ENCODE measurements at regions not wholly inside any gene's neighbourhood (a gene's known extent, or its start where the extent isn't known, plus 50 kb on each side); places are given as distances from the start of the nearest gene placed in this dataset.

DNA sequence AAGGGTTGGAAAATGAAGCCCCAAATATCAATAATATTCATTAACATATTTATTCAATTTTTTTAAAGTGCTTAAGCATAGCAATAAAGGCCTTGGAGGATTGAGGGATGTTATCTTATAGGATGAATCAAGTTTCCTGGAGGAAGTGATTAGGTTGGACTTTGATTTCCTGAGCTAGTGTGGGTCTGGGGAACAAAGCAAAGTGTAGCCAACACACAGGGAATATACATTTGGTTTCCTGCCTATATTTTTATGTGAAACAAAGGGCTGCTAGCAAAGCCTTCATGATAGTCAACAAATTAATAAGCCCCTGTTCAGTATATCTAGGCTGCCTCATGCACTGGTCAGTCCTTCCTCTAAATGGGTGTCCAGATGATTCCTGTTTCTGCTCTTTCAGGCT, 261.1 kb upstream of the IL12A start:
- in situ Hi-C loops (cut with HindIII; ENCODE audit: low sequenced_read_pairs), result no loop called here
- TF ChIP-seq, protein P1, sequence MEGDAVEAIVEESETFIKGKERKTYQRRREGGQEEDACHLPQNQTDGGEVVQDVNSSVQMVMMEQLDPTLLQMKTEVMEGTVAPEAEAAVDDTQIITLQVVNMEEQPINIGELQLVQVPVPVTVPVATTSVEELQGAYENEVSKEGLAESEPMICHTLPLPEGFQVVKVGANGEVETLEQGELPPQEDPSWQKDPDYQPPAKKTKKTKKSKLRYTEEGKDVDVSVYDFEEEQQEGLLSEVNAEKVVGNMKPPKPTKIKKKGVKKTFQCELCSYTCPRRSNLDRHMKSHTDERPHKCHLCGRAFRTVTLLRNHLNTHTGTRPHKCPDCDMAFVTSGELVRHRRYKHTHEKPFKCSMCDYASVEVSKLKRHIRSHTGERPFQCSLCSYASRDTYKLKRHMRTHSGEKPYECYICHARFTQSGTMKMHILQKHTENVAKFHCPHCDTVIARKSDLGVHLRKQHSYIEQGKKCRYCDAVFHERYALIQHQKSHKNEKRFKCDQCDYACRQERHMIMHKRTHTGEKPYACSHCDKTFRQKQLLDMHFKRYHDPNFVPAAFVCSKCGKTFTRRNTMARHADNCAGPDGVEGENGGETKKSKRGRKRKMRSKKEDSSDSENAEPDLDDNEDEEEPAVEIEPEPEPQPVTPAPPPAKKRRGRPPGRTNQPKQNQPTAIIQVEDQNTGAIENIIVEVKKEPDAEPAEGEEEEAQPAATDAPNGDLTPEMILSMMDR (IDR thresholded peaks at IDR 0.05; ENCODE audit: low read depth, low read length), result no peak
- DNase-seq (ENCODE audit: low read depth, low spot score), result no peak
- H3K4me3 ChIP-seq (ENCODE audit: low read depth, low read length), result no peak overlapping the region

DNA sequence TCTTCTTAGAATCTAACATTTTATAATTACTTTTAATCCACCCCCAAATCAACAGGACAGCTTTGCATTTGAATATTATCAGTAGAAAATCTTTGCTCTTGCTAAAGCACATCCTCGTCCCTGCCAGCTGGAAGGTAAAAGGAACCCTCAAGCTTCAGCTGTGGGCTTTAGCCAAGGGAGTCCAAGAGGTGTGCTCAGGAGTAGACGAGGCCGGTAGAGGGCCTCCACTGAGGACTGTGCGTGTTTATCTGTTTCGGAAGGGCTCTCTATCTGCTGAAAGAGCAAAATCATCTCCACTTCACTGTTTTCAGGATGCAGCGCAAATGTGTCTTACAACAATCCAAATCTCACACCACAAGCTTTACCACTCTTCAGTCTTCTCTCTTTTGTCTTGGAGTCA, 257.4 kb upstream of the IL12A start:
- TF ChIP-seq, protein P1 (IDR thresholded peaks at IDR 0.05; ENCODE audit: low read depth, low read length), result no peak
- no peak overlapping the region for H3K4me3 ChIP-seq (ENCODE audit: low read depth, low read length)
- no peak for DNase-seq (ENCODE audit: low read depth, low spot score)
- in situ Hi-C loops (cut with HindIII; ENCODE audit: low sequenced_read_pairs), result no loop called here

DNA sequence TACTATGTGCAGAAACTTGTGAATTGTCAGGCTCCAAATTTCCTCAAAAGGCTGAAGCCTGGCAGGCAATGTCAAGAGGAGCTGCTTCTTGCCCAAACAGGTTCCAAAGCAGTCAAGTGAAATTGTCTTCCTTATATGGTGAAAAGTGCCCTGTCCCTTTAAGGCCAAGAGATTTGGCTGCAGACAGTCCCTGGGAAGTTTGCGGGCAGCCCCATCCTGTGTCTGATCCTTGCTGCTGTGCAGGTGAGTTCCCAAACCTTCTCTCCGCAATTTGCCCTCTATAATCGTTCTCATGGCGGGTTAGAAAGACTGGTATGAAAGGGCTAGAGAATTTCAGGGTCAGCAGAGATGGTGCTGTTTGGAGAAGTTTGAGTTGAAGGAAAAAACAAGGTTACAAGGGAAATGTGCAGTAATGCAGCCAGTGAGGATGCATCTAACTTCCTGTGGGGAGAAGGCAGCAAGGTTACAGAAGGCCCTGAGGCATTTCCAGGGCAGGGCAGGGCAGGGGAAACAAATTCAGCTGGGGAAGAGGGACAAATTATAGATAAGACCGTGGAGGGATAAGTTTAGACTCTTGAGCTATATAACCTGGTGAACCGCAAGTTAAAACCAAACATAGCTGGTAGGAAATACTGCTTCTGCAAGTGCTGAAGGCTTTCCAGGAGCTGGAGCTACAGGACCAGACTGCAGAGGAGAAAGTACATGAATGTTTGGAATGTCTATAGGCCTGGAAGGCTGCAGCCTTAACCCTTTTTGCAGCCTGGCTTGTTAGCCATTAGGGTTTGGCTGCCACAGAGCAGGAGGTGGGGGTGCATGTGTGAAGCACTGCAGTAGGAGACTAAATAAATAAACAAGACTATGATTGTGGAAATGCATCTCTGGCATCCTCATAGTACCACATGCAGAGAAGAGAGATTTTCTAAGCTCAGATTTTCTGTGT, 256.2 kb upstream of the IL12A start:
- in situ Hi-C loops (cut with HindIII; ENCODE audit: low sequenced_read_pairs), result no loop called here
- H3K4me3 ChIP-seq (ENCODE audit: low read depth, low read length), result no peak overlapping the region
- TF ChIP-seq, protein P1 (IDR thresholded peaks at IDR 0.05; ENCODE audit: low read depth, low read length), result peak; percentile 18
- DNase-seq (ENCODE audit: low read depth, low spot score), result peak; percentile 89

DNA sequence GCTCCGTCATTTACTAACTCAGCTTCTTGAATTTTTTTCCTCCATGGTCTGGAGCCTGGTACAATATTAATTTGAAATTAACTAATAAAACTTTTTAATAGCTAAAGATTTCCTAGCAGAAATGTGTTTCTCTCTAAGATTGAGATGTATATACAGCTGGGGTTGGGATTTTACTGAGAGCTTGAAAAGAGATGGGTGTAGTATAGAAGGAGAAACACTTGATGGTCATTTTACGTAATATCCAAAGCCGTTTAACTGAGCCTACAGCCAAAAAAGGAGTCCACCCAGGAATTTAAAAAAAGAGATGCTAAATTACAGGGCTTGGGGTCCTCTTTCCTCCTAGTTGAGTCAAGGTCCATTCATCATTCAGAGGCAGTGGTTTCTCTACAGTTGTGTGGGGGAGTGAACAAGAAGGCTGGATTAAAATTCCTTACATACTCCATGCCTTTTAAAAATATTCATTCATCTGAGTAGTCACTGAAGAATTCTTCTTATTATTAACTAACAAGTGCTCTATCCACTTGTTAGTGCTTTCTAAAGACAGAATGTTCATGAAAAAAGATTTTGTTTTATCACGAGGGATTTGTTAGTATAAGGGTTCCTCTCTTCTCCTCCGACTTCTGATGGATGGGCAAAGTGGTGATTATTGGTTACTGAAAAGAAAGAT, 255.3 kb upstream of the IL12A start:
- TF ChIP-seq, protein P1 (IDR thresholded peaks at IDR 0.05; ENCODE audit: low read depth, low read length), result no peak
- H3K4me3 ChIP-seq (ENCODE audit: low read depth, low read length), result no peak overlapping the region
- peak; percentile 78 for DNase-seq (ENCODE audit: low read depth, low spot score)
- in situ Hi-C loops (cut with HindIII; ENCODE audit: low sequenced_read_pairs), result no loop called here

DNA sequence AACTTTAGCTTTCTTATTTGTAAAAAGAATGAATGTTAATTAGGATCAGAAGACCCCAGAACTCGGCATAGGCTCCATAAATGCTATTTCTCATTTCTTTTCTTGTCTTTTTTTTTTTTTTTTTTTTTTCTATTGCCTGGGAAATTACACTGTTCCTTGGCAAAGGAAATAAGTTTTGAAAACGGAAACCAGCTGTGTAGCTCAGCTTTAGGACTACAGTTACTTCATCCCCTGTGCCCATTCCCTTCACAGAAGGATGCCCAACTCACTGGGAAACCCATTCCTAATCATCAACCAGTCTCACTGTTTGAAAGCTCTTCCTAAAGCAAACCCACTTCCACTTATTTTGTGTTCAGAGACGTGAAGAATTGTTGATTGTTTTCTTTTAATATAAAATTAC, 254.0 kb upstream of the IL12A start:
- TF ChIP-seq, protein P1 (IDR thresholded peaks at IDR 0.05; ENCODE audit: low read depth, low read length), result no peak
- no peak overlapping the region for H3K4me3 ChIP-seq (ENCODE audit: low read depth, low read length)
- in situ Hi-C loops (cut with HindIII; ENCODE audit: low sequenced_read_pairs), result no loop called here
- DNase-seq (ENCODE audit: low read depth, low spot score), result no peak

DNA sequence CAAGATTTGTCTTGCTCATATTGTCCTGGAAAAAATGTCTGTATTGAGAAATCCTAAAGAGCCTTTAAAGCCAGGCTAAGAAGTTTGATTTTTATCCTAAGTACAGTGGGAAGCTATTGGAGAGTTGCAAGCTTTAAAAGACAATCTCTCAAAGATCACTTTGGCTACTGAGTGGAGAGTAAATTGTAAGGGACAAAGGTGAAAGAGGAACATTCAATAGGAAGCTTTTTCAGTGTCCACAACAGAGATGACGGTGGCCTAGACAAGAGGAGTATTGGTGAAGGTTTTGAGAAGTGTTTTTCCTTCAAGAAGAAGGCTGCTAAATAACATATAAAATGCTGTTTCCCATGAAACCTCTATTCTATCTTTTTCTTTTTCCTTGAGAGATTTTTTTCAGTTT, 249.5 kb upstream of the IL12A start:
- in situ Hi-C loops (cut with HindIII; ENCODE audit: low sequenced_read_pairs), result no loop called here

More for the DNA sequence above, 249.5 kb upstream of the IL12A start:
- TF ChIP-seq, protein P1 (IDR thresholded peaks at IDR 0.05; ENCODE audit: low read depth, low read length), result no peak
- H3K4me3 ChIP-seq (ENCODE audit: low read depth, low read length), result no peak overlapping the region
- DNase-seq (ENCODE audit: low read depth, low spot score), result no peak
